ENCODE measurements at regions not wholly inside any gene's neighbourhood (a gene's known extent, or its start where the extent isn't known, plus 50 kb on each side); places are given as distances from the start of the nearest gene placed in this dataset.
A peak's percentile ranks its signal among the peaks of the same experiment; 100 is the strongest.

- no peaks in the 10 kb centered on the region for H3K36me3 ChIP-seq (ENCODE audit: insufficient read depth, low read length)
- H3K27me3 ChIP-seq (ENCODE audit: insufficient read depth, low read length, poor library complexity): no peaks in the 10 kb centered on the region
- no peak for DNase-seq
- no peak overlapping the region for H2AFZ ChIP-seq (ENCODE audit: low read depth, low read length)
- no peak for TF ChIP-seq EZH2 (IDR thresholded peaks at IDR 0.05; ENCODE audit: borderline replicate concordance, low read depth, low read length, severe bottlenecking)
- TF ChIP-seq, protein P1, sequence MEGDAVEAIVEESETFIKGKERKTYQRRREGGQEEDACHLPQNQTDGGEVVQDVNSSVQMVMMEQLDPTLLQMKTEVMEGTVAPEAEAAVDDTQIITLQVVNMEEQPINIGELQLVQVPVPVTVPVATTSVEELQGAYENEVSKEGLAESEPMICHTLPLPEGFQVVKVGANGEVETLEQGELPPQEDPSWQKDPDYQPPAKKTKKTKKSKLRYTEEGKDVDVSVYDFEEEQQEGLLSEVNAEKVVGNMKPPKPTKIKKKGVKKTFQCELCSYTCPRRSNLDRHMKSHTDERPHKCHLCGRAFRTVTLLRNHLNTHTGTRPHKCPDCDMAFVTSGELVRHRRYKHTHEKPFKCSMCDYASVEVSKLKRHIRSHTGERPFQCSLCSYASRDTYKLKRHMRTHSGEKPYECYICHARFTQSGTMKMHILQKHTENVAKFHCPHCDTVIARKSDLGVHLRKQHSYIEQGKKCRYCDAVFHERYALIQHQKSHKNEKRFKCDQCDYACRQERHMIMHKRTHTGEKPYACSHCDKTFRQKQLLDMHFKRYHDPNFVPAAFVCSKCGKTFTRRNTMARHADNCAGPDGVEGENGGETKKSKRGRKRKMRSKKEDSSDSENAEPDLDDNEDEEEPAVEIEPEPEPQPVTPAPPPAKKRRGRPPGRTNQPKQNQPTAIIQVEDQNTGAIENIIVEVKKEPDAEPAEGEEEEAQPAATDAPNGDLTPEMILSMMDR (IDR thresholded peaks at IDR 0.05; ENCODE audit: borderline replicate concordance, extremely low read depth, low read length, poor library complexity, severe bottlenecking): no peak
- H3K4me1 ChIP-seq (ENCODE audit: insufficient read depth, low read length): no peaks in the 10 kb centered on the region
- H3K27ac ChIP-seq (ENCODE audit: low read length): no peak overlapping the region
- no peak overlapping the region for H3K4me2 ChIP-seq (ENCODE audit: insufficient read depth, low read length)
- H4K20me1 ChIP-seq (ENCODE audit: insufficient read depth, low read length): no peaks in the 10 kb centered on the region
- peak; percentile 24; the same call in 1 of the 3 replicates for ATAC-seq (ENCODE audit: insufficient read depth, low read depth)
- no peaks in the 10 kb centered on the region for H3K79me2 ChIP-seq (ENCODE audit: insufficient read depth, low read length)
- no peak overlapping the region for H3K9ac ChIP-seq (ENCODE audit: low read depth, low read length)
- H3K9me3 ChIP-seq (ENCODE audit: insufficient read depth, low read length, severe bottlenecking): no peaks in the 10 kb centered on the region
- H3K4me3 ChIP-seq (ENCODE audit: low read depth in 1 of 2, low read length in 2 of 2): no peak overlapping the region
These were observed 98.5 kb downstream of the HDGFL1 start for GRCh38 chr6:22667855-22668254.

DNA sequence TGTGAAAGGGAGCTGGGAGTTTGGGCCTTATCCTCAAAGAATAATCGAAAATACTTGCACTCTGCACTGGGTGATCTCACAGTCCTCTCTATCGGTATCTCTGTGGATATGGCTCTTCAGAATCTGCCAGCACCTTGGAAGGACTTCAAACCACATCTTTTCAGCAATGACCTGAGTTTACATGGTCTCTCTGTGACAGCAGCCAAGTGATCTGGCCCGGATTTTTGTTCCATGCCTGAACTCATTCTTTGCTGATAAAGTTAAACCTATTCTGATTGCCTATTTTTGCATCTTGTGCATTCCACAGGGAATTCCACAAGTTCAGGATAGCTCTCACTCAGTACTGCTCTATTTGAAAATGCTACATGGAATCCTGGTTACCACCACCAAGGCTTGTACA, 98.9 kb downstream of the HDGFL1 start:
- H4K20me1 ChIP-seq (ENCODE audit: insufficient read depth, low read length): no peaks in the 10 kb centered on the region

DNA sequence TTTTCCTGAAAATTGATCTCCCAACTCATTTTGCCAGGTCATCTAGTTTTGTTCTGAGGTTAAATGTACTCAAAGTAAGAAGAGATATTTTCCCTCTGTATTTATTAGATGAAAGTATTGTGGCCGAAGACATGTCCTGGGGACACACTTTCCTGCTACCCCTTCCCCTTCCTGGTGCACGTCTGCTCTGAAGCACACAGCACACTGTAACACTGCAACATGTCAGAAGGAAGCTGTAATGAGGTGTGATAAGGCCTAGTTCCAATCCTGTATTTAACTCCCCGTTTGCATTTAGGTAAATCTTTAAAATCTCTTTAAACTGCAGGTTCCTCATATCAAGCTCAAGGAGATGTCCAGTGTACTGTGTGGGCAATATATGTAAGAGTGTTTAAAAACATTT, 99.4 kb downstream of the HDGFL1 start:
- Histone ChIP-seq H4K20me1 (ENCODE audit: insufficient read depth, low read length) (no peaks in the 10 kb centered on the region), H3K27ac (ENCODE audit: low read length) (no peak overlapping the region), H3K9me3 (ENCODE audit: insufficient read depth, low read length, severe bottlenecking) (no peaks in the 10 kb centered on the region), H2AFZ (ENCODE audit: low read depth, low read length) (no peak overlapping the region), H3K4me3 (ENCODE audit: low read depth in 1 of 2, low read length in 2 of 2) (no peak overlapping the region), H3K27me3 (ENCODE audit: insufficient read depth, low read length, poor library complexity) (no peaks in the 10 kb centered on the region), H3K4me1 (ENCODE audit: insufficient read depth, low read length) (no peaks in the 10 kb centered on the region), H3K9ac (ENCODE audit: low read depth, low read length) (no peak overlapping the region), H3K36me3 (ENCODE audit: insufficient read depth, low read length) (no peaks in the 10 kb centered on the region), H3K4me2 (ENCODE audit: insufficient read depth, low read length) (no peak overlapping the region), H3K79me2 (ENCODE audit: insufficient read depth, low read length) (no peaks in the 10 kb centered on the region)
- DNase-seq (no peak), ATAC-seq (ENCODE audit: insufficient read depth, low read depth) (no peak)
- no peak for TF ChIP-seq EZH2 (IDR thresholded peaks at IDR 0.05; ENCODE audit: borderline replicate concordance, low read depth, low read length, severe bottlenecking)
- TF ChIP-seq, protein P1 (IDR thresholded peaks at IDR 0.05; ENCODE audit: borderline replicate concordance, extremely low read depth, low read length, poor library complexity, severe bottlenecking): no peak

More for the DNA sequence above, 98.9 kb downstream of the HDGFL1 start:
- Histone ChIP-seq H3K79me2 (ENCODE audit: insufficient read depth, low read length) (no peaks in the 10 kb centered on the region), H3K4me3 (ENCODE audit: low read depth in 1 of 2, low read length in 2 of 2) (no peak overlapping the region), H3K27ac (ENCODE audit: low read length) (no peak overlapping the region), H3K27me3 (ENCODE audit: insufficient read depth, low read length, poor library complexity) (no peaks in the 10 kb centered on the region), H3K36me3 (ENCODE audit: insufficient read depth, low read length) (no peaks in the 10 kb centered on the region), H3K4me1 (ENCODE audit: insufficient read depth, low read length) (no peaks in the 10 kb centered on the region), H3K9me3 (ENCODE audit: insufficient read depth, low read length, severe bottlenecking) (no peaks in the 10 kb centered on the region), H2AFZ (ENCODE audit: low read depth, low read length) (no peak overlapping the region), H3K9ac (ENCODE audit: low read depth, low read length) (no peak overlapping the region), H3K4me2 (ENCODE audit: insufficient read depth, low read length) (no peak overlapping the region)
- TF ChIP-seq, protein P1 (IDR thresholded peaks at IDR 0.05; ENCODE audit: borderline replicate concordance, extremely low read depth, low read length, poor library complexity, severe bottlenecking): no peak
- TF ChIP-seq EZH2 (IDR thresholded peaks at IDR 0.05; ENCODE audit: borderline replicate concordance, low read depth, low read length, severe bottlenecking): no peak
- DNase-seq (no peak), ATAC-seq (ENCODE audit: insufficient read depth, low read depth) (no peak)

DNA sequence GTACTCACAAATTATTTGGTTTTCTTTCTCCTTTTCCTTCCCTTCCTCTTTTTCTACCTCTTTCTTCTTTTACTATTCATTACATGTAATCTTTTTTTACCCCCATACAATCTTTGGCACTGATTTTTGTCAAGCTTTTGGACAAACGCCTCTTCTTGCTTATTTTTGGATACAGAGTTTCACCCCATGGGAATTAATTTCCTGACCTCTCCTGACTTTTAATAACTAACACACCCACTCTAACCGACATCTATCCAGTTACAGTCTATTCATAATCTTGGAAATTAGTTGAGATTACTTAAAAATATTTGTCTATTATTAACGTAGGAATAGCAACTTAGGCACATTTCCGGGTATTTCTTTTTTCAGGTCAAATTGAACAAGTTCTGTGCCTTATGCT, 101.2 kb downstream of the HDGFL1 start:
- no peak overlapping the region for H3K4me2 ChIP-seq (ENCODE audit: insufficient read depth, low read length)
- no peak overlapping the region for H3K27ac ChIP-seq (ENCODE audit: low read length)
- no peak overlapping the region for H2AFZ ChIP-seq (ENCODE audit: low read depth, low read length)
- H3K79me2 ChIP-seq (ENCODE audit: insufficient read depth, low read length): no peaks in the 10 kb centered on the region
- ATAC-seq (ENCODE audit: insufficient read depth, low read depth): no peak
- H3K9ac ChIP-seq (ENCODE audit: low read depth, low read length): no peak overlapping the region
- no peaks in the 10 kb centered on the region for H3K4me1 ChIP-seq (ENCODE audit: insufficient read depth, low read length)
- no peak overlapping the region for H3K4me3 ChIP-seq (ENCODE audit: low read depth in 1 of 2, low read length in 2 of 2)
- no peaks in the 10 kb centered on the region for H3K36me3 ChIP-seq (ENCODE audit: insufficient read depth, low read length)
- H3K9me3 ChIP-seq (ENCODE audit: insufficient read depth, low read length, severe bottlenecking): no peaks in the 10 kb centered on the region
- no peak for TF ChIP-seq EZH2 (IDR thresholded peaks at IDR 0.05; ENCODE audit: borderline replicate concordance, low read depth, low read length, severe bottlenecking)
- TF ChIP-seq, protein P1 (IDR thresholded peaks at IDR 0.05; ENCODE audit: borderline replicate concordance, extremely low read depth, low read length, poor library complexity, severe bottlenecking): no peak
- DNase-seq: no peak
- H3K27me3 ChIP-seq (ENCODE audit: insufficient read depth, low read length, poor library complexity): no peaks in the 10 kb centered on the region
- H4K20me1 ChIP-seq (ENCODE audit: insufficient read depth, low read length): no peaks in the 10 kb centered on the region

Data from DND-41 (cell line).